ENCODE measurements at regions not wholly inside any gene's neighbourhood (a gene's known extent, or its start where the extent isn't known, plus 50 kb on each side); places are given as distances from the start of the nearest gene placed in this dataset.

GRCh38 chr2:88261725-88262124 is 91.6 kb downstream of the THNSL2 start:
- TF ChIP-seq EZH2 (IDR thresholded peaks at IDR 0.05; ENCODE audit: insufficient read depth, poor library complexity, severe bottlenecking) (no peak), EZH2phosphoT487 (IDR thresholded peaks at IDR 0.05; ENCODE audit: insufficient read depth, low read depth) (no peak)
